Stomach (tissue), 8 donors: ENCODE measurements at regions not wholly inside any gene's neighbourhood (a gene's known extent, or its start where the extent isn't known, plus 50 kb on each side); places are given as distances from the start of the nearest gene placed in this dataset.

Experiments used
- DNase-seq, 2 donors: peaks; one replicate each; pipeline versions ENCODE4 v3.0.0 to v3.0.0-alpha.2; 2013 to 2019
- H3K27ac ChIP-seq, 5 donors: fragments of 200-600 bp in 4 of 5; sonication (generic) in 4 of 5; one replicate each; pipeline ENCODE4 v1.5.1; 2013 to 2019; ENCODE audit warnings: mild to moderate bottlenecking in 1 of 5, moderate library complexity in 1 of 5
- H3K27me3 ChIP-seq, 3 donors: fragments of 200-600 bp; sonication (generic); one replicate each; pipeline ENCODE4 v1.5.1; 2017 to 2019; ENCODE audit warnings: mixed run types in 1 of 3
- H3K36me3 ChIP-seq, 4 donors: fragments of 200-600 bp; sonication (generic); 1 replicate in 3 of 4; 2 replicates in 1 of 4; pipeline ENCODE4 v1.5.1; 2016 to 2019
- H3K4me1 ChIP-seq, 4 donors: fragments of 200-600 bp; sonication (generic); one replicate each; pipeline ENCODE4 v1.5.1; 2016 to 2019
- H3K4me3 ChIP-seq, 4 donors: fragments of 200-600 bp; sonication (generic) in 3 of 4; one replicate each; pipeline ENCODE4 v1.5.1; 2016 to 2019; ENCODE audit warnings: mild to moderate bottlenecking in 1 of 4
- H3K9me3 ChIP-seq, 4 donors: fragments of 200-600 bp; sonication (generic); one replicate each; pipeline ENCODE4 v1.5.1; 2016 to 2019
- EP300 ChIP-seq: sonication (generic); formaldehyde crosslinking; IDR thresholded peaks from one replicate; pipeline ENCODE4 v1.6.1; 2017; ENCODE audit warnings: antibody characterized with exemption
- POLR2A ChIP-seq, 4 donors: fragments of 450-650 bp; IDR thresholded peaks; one replicate each; pipeline ENCODE4 v1.6.1; 2016; ENCODE audit warnings: antibody characterized with exemption in 4 of 4, control low read depth in 2 of 4, mild to moderate bottlenecking in 1 of 4, moderate library complexity in 1 of 4
- POLR2AphosphoS5 ChIP-seq, 3 donors: sonication (generic); formaldehyde crosslinking; IDR thresholded peaks; one replicate each; pipeline ENCODE4 v1.6.1; 2016; ENCODE audit warnings: antibody characterized with exemption in 3 of 3
- WGBS, 5 donors: extraction: QIAGEN DNeasy Blood & Tissue Kit in 3 of 5; methylation state at CpG; one replicate each; pipeline versions ENCODE4 v1.1.5 to v1.1.7; 2013 to 2018; 5-methylcytosine and 5-hydroxymethylcytosine counted together
- intact Hi-C: fragments of 100-400 bp; cut with DNase I; formaldehyde crosslinking; loops from one replicate; pipeline ENCODE4 v1.15.1; 2023; ENCODE audit warnings: low total_unique reads
- TF ChIP-seq, protein P1 (sequence below), 7 experiments: fragments of 450-650 bp in 4 of 7; fragments of 200-600 bp in 3 of 7; sonication (generic) in 3 of 7; IDR thresholded peaks; one replicate each; pipeline ENCODE4 v1.5.1; 2016 to 2019; ENCODE audit warnings: antibody characterized with exemption in 7 of 7, control low read depth in 2 of 7, mild to moderate bottlenecking in 1 of 7
- donor health status: healthy with polysubstance abuse.
- donor health status: Bipolar disorder and iron deficiency.
- donor health status: healthy.

GRCh38 chr13:90413548-90413947, 933.9 kb upstream of the MIR17HG start:
- Histone ChIP-seq H3K4me1 (no peaks in the 10 kb centered on the region), H3K27ac (no peak overlapping the region), H3K36me3 (no peaks in the 10 kb centered on the region), H3K4me3 (no peak overlapping the region), H3K9me3 (no peaks in the 10 kb centered on the region), H3K27me3 (no peaks in the 10 kb centered on the region)
- intact Hi-C loops: no loop called here
- TF ChIP-seq POLR2AphosphoS5 (IDR thresholded peaks at IDR 0.05) (no peak), EP300 (no peak), POLR2A (IDR thresholded peaks at IDR 0.05) (no peak)
- TF ChIP-seq, protein P1, sequence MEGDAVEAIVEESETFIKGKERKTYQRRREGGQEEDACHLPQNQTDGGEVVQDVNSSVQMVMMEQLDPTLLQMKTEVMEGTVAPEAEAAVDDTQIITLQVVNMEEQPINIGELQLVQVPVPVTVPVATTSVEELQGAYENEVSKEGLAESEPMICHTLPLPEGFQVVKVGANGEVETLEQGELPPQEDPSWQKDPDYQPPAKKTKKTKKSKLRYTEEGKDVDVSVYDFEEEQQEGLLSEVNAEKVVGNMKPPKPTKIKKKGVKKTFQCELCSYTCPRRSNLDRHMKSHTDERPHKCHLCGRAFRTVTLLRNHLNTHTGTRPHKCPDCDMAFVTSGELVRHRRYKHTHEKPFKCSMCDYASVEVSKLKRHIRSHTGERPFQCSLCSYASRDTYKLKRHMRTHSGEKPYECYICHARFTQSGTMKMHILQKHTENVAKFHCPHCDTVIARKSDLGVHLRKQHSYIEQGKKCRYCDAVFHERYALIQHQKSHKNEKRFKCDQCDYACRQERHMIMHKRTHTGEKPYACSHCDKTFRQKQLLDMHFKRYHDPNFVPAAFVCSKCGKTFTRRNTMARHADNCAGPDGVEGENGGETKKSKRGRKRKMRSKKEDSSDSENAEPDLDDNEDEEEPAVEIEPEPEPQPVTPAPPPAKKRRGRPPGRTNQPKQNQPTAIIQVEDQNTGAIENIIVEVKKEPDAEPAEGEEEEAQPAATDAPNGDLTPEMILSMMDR (IDR thresholded peaks at IDR 0.05): no peak
- DNase-seq: no peak
- WGBS, 5 donors: 0% methylated on average over 1 of the region's 1 CpG

DNA sequence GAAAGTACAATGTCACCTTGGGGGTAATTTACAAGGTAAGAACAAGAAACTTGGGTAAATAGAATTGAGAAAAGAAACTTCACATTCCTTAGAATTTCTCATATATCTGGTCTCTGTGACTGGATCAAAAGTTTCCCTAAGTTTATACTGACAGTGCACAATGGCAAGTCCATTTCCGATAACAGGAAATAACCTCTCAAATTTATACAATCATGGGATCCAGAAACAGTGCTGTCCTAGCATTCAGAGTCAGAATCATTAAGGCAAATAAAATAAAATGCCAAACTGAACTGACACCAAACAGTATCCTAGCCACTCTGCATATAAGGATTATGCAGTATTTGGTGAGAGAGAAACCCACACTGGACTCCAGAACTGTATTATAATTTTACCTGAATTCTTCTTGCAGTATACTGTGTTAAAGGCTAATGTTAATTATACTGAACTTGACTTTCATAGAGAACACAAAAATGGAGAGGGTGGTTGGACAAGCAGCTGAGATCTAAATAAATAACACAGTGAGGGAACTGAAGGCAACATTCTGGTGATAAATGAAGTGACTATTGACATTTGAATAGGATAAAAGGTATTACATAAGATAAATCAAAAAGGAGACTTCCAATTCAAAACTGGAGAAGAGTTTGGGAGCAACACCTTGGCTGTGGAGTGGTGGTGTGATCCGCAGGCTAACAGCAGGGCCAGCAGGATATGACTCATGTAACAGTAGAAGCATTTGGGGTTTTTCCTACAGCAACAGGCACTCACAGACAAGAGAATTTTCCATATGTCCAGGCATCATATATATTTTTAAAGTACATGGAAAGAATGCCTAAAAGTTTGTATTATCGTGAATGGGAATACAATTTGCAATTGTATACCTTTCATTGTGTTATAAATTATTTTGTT, 932.5 kb upstream of the MIR17HG start:
- no peaks in the 10 kb centered on the region for H3K36me3 ChIP-seq
- intact Hi-C loops: no loop called here
- no peaks in the 10 kb centered on the region for H3K27me3 ChIP-seq
- H3K4me1 ChIP-seq: no peaks in the 10 kb centered on the region
- 69 to 85% (median 80%) methylated on average over 3 of the region's 3 CpGs for WGBS, 5 donors
- no peak overlapping the region for H3K27ac ChIP-seq
- TF ChIP-seq, protein P1 (IDR thresholded peaks at IDR 0.05): no peak
- TF ChIP-seq POLR2AphosphoS5 (IDR thresholded peaks at IDR 0.05) (no peak), POLR2A (IDR thresholded peaks at IDR 0.05) (no peak), EP300 (no peak)
- peaks cover 0 to 8% (median 0%) of the 10 kb centered on the region in 4 donors for H3K9me3 ChIP-seq
- H3K4me3 ChIP-seq: no peak overlapping the region
- peak in 1 of 2 donors; percentile 30 for DNase-seq

DNA sequence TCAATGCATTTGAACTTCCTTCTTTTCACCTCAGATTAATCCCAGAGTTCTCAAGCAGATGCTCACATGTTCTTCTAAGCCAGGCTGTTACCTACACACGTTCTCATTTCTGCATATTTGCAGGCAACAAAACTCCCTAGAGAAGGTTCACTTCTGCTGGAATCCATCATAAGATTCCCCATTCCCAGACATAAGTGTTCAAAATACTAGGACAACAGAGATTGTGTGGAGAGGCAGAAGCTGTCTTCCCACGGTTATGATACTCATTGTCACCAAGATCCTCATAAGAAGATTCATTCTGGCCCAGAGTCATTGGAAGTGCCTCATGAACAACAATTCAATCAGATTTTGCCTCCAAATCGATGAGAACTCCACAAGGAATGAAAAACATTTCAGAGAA, 931.6 kb upstream of the MIR17HG start:
- Histone ChIP-seq H3K36me3 (no peaks in the 10 kb centered on the region), H3K4me3 (no peak overlapping the region), H3K4me1 (no peaks in the 10 kb centered on the region), H3K9me3 (peaks cover 0 to 17% (median 2%) of the 10 kb centered on the region in 4 donors), H3K27ac (no peak overlapping the region), H3K27me3 (no peaks in the 10 kb centered on the region)
- intact Hi-C loops: no loop called here
- 48 to 72% (median 64%) methylated on average over 3 of the region's 3 CpGs for WGBS, 5 donors
- DNase-seq: no peak
- TF ChIP-seq EP300: no peak
- no peak for TF ChIP-seq POLR2AphosphoS5 (IDR thresholded peaks at IDR 0.05)
- TF ChIP-seq, protein P1 (IDR thresholded peaks at IDR 0.05): no peak

- intact Hi-C loops: no loop called here
- WGBS, 5 donors: 69 to 79% (median 78%) methylated on average over 5 of the region's 5 CpGs
Measured at GRCh38 chr13:90416519-90416918, 931.0 kb upstream of the MIR17HG start.

More at GRCh38 chr13:90416519-90416918, 931.0 kb upstream of the MIR17HG start:
- Histone ChIP-seq H3K27me3 (no peaks in the 10 kb centered on the region), H3K36me3 (no peaks in the 10 kb centered on the region), H3K27ac (no peak overlapping the region), H3K4me1 (no peaks in the 10 kb centered on the region), H3K9me3 (peaks cover 0 to 19% (median 2%) of the 10 kb centered on the region in 4 donors), H3K4me3 (no peak overlapping the region)
- DNase-seq: no peak
- TF ChIP-seq, protein P1 (IDR thresholded peaks at IDR 0.05): no peak
- TF ChIP-seq POLR2AphosphoS5 (IDR thresholded peaks at IDR 0.05) (no peak), POLR2A (IDR thresholded peaks at IDR 0.05) (no peak), EP300 (no peak)
